BE2C (cell line): ENCODE measurements at regions not wholly inside any gene's neighbourhood (a gene's known extent, or its start where the extent isn't known, plus 50 kb on each side); places are given as distances from the start of the nearest gene placed in this dataset.

Experiments used
- DNase-seq: peaks from one replicate; pipeline ENCODE4 v3.0.0-alpha.2; 2020
- H3K27me3 ChIP-seq: fragments of 250-450 bp; sonication (Bioruptor Pico); 2 replicates; pipeline ENCODE4 v1.5.1; 2020; ENCODE audit warnings: mild to moderate bottlenecking
- H3K36me3 ChIP-seq: fragments of 250-450 bp; sonication (Bioruptor Pico); 2 replicates; pipeline ENCODE4 v1.5.1; 2020; ENCODE audit warnings: mild to moderate bottlenecking
- H3K4me1 ChIP-seq: fragments of 250-450 bp; sonication (Bioruptor Pico); 2 replicates; pipeline ENCODE4 v1.5.1; 2020
- H3K4me3 ChIP-seq: 2 replicates; pipeline ENCODE4 v1.5.1; 2011; ENCODE audit warnings: low read depth, low read length
- H3K9me3 ChIP-seq: fragments of 250-450 bp; sonication (Bioruptor Pico); 2 replicates; pipeline ENCODE4 v1.5.1; 2020
- TF ChIP-seq, protein P1 (sequence below): IDR thresholded peaks from 2 replicates; pipeline ENCODE4 v1.5.1; 2012; ENCODE audit warnings: mild to moderate bottlenecking, low read depth, low read length

DNA sequence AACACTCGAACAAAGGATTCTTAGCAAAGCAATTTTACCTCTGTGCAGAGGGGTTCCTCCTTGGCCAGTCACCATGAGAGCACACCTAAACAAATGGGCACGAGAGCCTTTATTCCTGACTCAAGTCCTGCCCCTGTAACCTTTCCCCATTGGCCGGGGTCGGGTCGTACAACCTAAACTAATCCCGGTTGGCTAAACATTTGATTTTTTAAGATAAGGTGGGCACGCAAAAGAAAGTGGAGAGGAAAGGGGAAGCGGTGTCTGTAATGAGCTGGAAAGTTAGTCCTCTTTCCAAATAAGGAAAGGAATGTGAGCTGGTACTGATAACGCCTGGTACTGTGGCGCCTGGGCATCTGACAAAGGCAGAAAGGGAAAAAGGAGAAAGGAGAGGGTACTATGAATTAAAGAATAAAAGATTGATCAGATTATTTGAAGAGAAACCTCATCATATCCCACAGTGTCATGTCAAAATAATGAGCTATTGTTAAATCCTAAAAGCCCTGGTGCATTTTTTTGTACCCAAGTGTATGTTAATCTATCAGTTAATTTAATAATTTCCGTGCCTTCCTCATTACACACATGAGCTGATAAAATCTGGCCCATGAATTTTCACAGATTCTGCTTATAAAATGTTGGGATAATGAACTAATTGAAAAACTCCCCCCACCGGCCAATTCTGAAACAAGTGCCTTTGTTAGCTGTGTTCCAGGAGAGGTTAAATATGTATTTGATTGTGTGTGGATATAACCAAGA lies 335.7 kb downstream of the RFC3 start:
- TF ChIP-seq, protein P1, sequence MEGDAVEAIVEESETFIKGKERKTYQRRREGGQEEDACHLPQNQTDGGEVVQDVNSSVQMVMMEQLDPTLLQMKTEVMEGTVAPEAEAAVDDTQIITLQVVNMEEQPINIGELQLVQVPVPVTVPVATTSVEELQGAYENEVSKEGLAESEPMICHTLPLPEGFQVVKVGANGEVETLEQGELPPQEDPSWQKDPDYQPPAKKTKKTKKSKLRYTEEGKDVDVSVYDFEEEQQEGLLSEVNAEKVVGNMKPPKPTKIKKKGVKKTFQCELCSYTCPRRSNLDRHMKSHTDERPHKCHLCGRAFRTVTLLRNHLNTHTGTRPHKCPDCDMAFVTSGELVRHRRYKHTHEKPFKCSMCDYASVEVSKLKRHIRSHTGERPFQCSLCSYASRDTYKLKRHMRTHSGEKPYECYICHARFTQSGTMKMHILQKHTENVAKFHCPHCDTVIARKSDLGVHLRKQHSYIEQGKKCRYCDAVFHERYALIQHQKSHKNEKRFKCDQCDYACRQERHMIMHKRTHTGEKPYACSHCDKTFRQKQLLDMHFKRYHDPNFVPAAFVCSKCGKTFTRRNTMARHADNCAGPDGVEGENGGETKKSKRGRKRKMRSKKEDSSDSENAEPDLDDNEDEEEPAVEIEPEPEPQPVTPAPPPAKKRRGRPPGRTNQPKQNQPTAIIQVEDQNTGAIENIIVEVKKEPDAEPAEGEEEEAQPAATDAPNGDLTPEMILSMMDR, result peak; percentile 27; the same call in 1 of the 2 replicates
- peak; percentile 19 for DNase-seq
- Histone ChIP-seq H3K36me3 (no peaks in the 10 kb centered on the region), H3K27me3 (no peaks in the 10 kb centered on the region), H3K9me3 (no peaks in the 10 kb centered on the region), H3K4me3 (peak overlapping the region; percentile 10; the same call in 1 of the 2 replicates), H3K4me1 (peaks cover 36% of the 10 kb centered on the region)

- peak overlapping the region; percentile 53 for H3K4me3 ChIP-seq
- no peaks in the 10 kb centered on the region for H3K27me3 ChIP-seq
- peaks cover 30% of the 10 kb centered on the region for H3K4me1 ChIP-seq
- TF ChIP-seq, protein P1, result no peak
- no peak for DNase-seq
- no peaks in the 10 kb centered on the region for H3K9me3 ChIP-seq
- H3K36me3 ChIP-seq, result no peaks in the 10 kb centered on the region
These were observed 338.1 kb downstream of the RFC3 start for GRCh38 chr13:34155931-34156607.

GRCh38 chr13:34156841-34157365 lies 339.0 kb downstream of the RFC3 start:
- Histone ChIP-seq H3K4me3 (peak overlapping the region; percentile 53), H3K27me3 (no peaks in the 10 kb centered on the region), H3K9me3 (no peaks in the 10 kb centered on the region), H3K4me1 (peaks cover 30% of the 10 kb centered on the region), H3K36me3 (no peaks in the 10 kb centered on the region)
- DNase-seq, result peak; percentile 88
- TF ChIP-seq, protein P1, result no peak

GRCh38 chr13:34159946-34160345 lies 342.0 kb downstream of the RFC3 start:
- TF ChIP-seq, protein P1, result no peak
- H3K4me3 ChIP-seq, result no peak overlapping the region
- no peaks in the 10 kb centered on the region for H3K9me3 ChIP-seq
- peaks cover 15% of the 10 kb centered on the region for H3K4me1 ChIP-seq
- H3K36me3 ChIP-seq, result no peaks in the 10 kb centered on the region
- H3K27me3 ChIP-seq, result no peaks in the 10 kb centered on the region
- DNase-seq, result no peak

GRCh38 chr13:34161931-34162543 lies 344.1 kb downstream of the RFC3 start:
- Histone ChIP-seq H3K4me1 (peaks cover 5% of the 10 kb centered on the region), H3K36me3 (no peaks in the 10 kb centered on the region), H3K9me3 (no peaks in the 10 kb centered on the region), H3K4me3 (no peak overlapping the region), H3K27me3 (no peaks in the 10 kb centered on the region)
- TF ChIP-seq, protein P1, result no peak
- DNase-seq, result no peak
